SK-N-SH (cell line): ENCODE measurements at regions not wholly inside any gene's neighbourhood (a gene's known extent, or its start where the extent isn't known, plus 50 kb on each side); places are given as distances from the start of the nearest gene placed in this dataset.

Experiments used
- EP300 ChIP-seq, 2 experiments: IDR thresholded peaks; 2 replicates each; pipeline versions ENCODE4 v1.4.0 to v1.6.1; 2012; ENCODE audit warnings: borderline replicate concordance in 1 of 2, low read depth in 1 of 2, low read length in 1 of 2
- EZH2phosphoT487 ChIP-seq: fragments of 200-600 bp; sonication (generic); IDR thresholded peaks from 2 replicates; pipeline ENCODE4 v1.6.1; 2017; ENCODE audit warnings: low read depth, mixed run types, mild to moderate bottlenecking, antibody characterized with exemption, moderate library complexity, borderline replicate concordance
- GABPA ChIP-seq: IDR thresholded peaks from 2 replicates; pipeline ENCODE4 v1.4.0; 2012; ENCODE audit warnings: low read depth, mild to moderate bottlenecking
- JUND ChIP-seq: IDR thresholded peaks from 2 replicates; pipeline ENCODE4 v1.4.0; 2012
- POLR2AphosphoS5 ChIP-seq: IDR thresholded peaks from 2 replicates; pipeline ENCODE4 v1.6.1; 2012; ENCODE audit warnings: low read depth, low read length
- RCOR1 ChIP-seq: fragments of 150-350 bp; IDR thresholded peaks from 2 replicates; pipeline ENCODE4 v1.6.1; 2017; ENCODE audit warnings: antibody characterized with exemption, low read length
- YY1 ChIP-seq: IDR thresholded peaks from 2 replicates; pipeline ENCODE4 v1.4.0; 2012; ENCODE audit warnings: low read depth, mild to moderate bottlenecking
- TF ChIP-seq, protein P1 (sequence below): fragments of 200-600 bp; sonication (generic); IDR thresholded peaks from 2 replicates; pipeline ENCODE4 v1.6.1; 2017; ENCODE audit warnings: antibody characterized with exemption, mild to moderate bottlenecking, moderate library complexity
- TF ChIP-seq, protein P2 (sequence below): IDR thresholded peaks from 2 replicates; pipeline ENCODE4 v1.4.0; 2012; ENCODE audit warnings: low read depth

DNA sequence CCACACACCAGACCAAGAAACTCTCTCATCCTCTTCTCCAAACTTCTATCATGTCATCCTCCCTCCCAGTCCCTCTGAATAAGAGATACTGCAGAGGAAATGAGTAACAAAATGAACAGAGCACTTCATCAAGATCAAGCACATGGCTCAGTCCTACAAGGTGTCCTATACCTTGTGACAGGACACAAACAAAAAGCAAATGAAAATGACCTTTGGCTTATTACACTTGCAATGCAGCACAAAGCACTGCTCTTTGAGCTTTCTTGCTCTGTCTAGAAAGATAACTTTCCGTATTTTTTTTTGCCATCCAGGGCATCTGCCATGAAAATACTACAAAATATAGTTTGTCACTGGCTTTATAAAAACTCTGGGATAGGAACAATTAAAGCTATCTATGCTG, 402.7 kb downstream of the HNRNPD start:
- TF ChIP-seq, protein P1, sequence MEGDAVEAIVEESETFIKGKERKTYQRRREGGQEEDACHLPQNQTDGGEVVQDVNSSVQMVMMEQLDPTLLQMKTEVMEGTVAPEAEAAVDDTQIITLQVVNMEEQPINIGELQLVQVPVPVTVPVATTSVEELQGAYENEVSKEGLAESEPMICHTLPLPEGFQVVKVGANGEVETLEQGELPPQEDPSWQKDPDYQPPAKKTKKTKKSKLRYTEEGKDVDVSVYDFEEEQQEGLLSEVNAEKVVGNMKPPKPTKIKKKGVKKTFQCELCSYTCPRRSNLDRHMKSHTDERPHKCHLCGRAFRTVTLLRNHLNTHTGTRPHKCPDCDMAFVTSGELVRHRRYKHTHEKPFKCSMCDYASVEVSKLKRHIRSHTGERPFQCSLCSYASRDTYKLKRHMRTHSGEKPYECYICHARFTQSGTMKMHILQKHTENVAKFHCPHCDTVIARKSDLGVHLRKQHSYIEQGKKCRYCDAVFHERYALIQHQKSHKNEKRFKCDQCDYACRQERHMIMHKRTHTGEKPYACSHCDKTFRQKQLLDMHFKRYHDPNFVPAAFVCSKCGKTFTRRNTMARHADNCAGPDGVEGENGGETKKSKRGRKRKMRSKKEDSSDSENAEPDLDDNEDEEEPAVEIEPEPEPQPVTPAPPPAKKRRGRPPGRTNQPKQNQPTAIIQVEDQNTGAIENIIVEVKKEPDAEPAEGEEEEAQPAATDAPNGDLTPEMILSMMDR, result no peak
- TF ChIP-seq EP300 (IDR thresholded peaks at IDR 0.05; ENCODE audit: borderline replicate concordance in 1 of 2, low read depth in 1 of 2, low read length in 1 of 2), result no peak
- TF ChIP-seq RCOR1, result no peak
- TF ChIP-seq EZH2phosphoT487, result no peak
- no peak for TF ChIP-seq POLR2AphosphoS5
- TF ChIP-seq, protein P2, sequence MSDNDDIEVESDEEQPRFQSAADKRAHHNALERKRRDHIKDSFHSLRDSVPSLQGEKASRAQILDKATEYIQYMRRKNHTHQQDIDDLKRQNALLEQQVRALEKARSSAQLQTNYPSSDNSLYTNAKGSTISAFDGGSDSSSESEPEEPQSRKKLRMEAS, result no peak
- TF ChIP-seq YY1, result no peak
- TF ChIP-seq JUND, result no peak
- no peak for TF ChIP-seq GABPA
